Heart right ventricle (tissue), 16 donors: ENCODE measurements at regions not wholly inside any gene's neighbourhood (a gene's known extent, or its start where the extent isn't known, plus 50 kb on each side); places are given as distances from the start of the nearest gene placed in this dataset.

ENCODE experiments used
- ATAC-seq, 8 donors: fragments of 200-7000 bp; cut with Tn5 transposase; one replicate each; pipeline ENCODE4 v1.9.1; 2020; ENCODE audit warnings: mild to moderate bottlenecking in 8 of 8, moderate library complexity in 8 of 8, moderate number of reproducible peaks in 1 of 8
- DNase-seq, 2 donors: peaks; one replicate each; pipeline ENCODE4 v3.0.0-alpha.2; 2020
- H3K27ac ChIP-seq, 10 donors: fragments of 200-600 bp; sonication (generic) in 2 of 10; one replicate each; pipeline versions ENCODE4 v1.5.0 to v1.8.0; 2020 to 2022; ENCODE audit warnings: mild to moderate bottlenecking in 3 of 10
- H3K27me3 ChIP-seq, 7 donors: fragments of 200-600 bp; one replicate each; pipeline ENCODE4 v1.8.0; 2021 to 2022; ENCODE audit warnings: mild to moderate bottlenecking in 2 of 7
- H3K36me3 ChIP-seq, 9 donors: fragments of 200-600 bp; sonication (generic) in 1 of 9; one replicate each; pipeline versions ENCODE4 v1.5.0 to v1.8.0; 2020 to 2022; ENCODE audit warnings: mild to moderate bottlenecking in 2 of 9
- H3K4me1 ChIP-seq, 9 donors: fragments of 200-600 bp; sonication (generic) in 1 of 9; one replicate each; pipeline versions ENCODE4 v1.5.0 to v1.8.0; 2020 to 2022; ENCODE audit warnings: mild to moderate bottlenecking in 4 of 9
- H3K4me3 ChIP-seq, 10 donors: fragments of 200-600 bp; sonication (generic) in 2 of 10; one replicate each; pipeline versions ENCODE4 v1.5.0 to v1.8.0; 2020 to 2022; ENCODE audit warnings: mild to moderate bottlenecking in 7 of 10, moderate library complexity in 2 of 10
- H3K9me3 ChIP-seq, 11 donors: fragments of 200-600 bp in 10 of 11; sonication (generic) in 2 of 11; one replicate each; pipeline versions ENCODE4 v1.5.0 to v1.8.0; 2013 to 2022; ENCODE audit warnings: mild to moderate bottlenecking in 2 of 11, control low read depth in 1 of 11, moderate library complexity in 1 of 11
- CTCF ChIP-seq, 9 donors: fragments of 200-600 bp; sonication (generic) in 2 of 9; IDR thresholded peaks; one replicate each; pipeline versions ENCODE4 v1.5.0 to v1.8.0; 2021 to 2022; ENCODE audit warnings: antibody characterized with exemption in 9 of 9, mild to moderate bottlenecking in 5 of 9, moderate library complexity in 1 of 9
- WGBS, 2 donors: extraction: QIAGEN DNeasy Blood & Tissue Kit; methylation state at CpG; one replicate each; pipeline ENCODE4 v1.1.7; 2013; ENCODE audit warnings: inconsistent platforms in 1 of 2; 5-methylcytosine and 5-hydroxymethylcytosine counted together
- intact Hi-C, 10 donors: fragments of 100-400 bp; cut with DNase I; formaldehyde crosslinking; loops; one replicate each; pipeline versions ENCODE4 v1.11.1 to v1.14.2; 2022
- donor health status: Arrhythmogenic right ventricular cardiomyopathy.
- donor health status: ischemic (EF 13 %, LVEDD 7.1; RV severe dilation, severe dysfunction).
- donor health status: healthy with polysubstance abuse.
- donor health status: DM: no; HTN: yes; CAD: no.
- donor health status: DM: no; HTN: no; CAD: no.
- donor health status: ischemic (EF 25% LVEDD 6.9; RV normal size, moderate dysfunction).
- donor health status: ischemic (EF 25% LVEDD 5.7; RV mildly dilated, moderate dysfunction).
- donor health status: healthy.
- donor health status: DM: yes; HTN: yes; CAD: no.
- donor health status: Ischemic cardiomyopathy.
- donor health status: ischemic (EF 35%, LVEDD 5.7; RV mildly dilated, moderate dysfunction).
- donor health status: nonischemic (EF 11% LVEDD 7.7; RV severe dilation, severe dysfunction).
- donor health status: DM: yes; HTN: yes; CAD: no.
- donor health status: PGD.
- donor health status: ischemic (EF 29% LVEDD 5.4; RV normal size, mild dysfunction).
- donor health status: nonischemic (EF 23%, LVEDD 6.1; RV moderate dilation, normal function).

GRCh38 chr14:34232790-34233189, 229.2 kb downstream of the SPTSSA start:
- intact Hi-C loops = loop anchor here in 5 of 10 donors (5.0 to 10.0 kb wide), 6 partner anchors 70 to 1658 kb away; no protein-coding TSS in a partner anchor
- 75 to 76% methylated on average over 2 of the region's 2 CpGs for WGBS, 2 donors
- H3K27me3 ChIP-seq = no peaks in the 10 kb centered on the region
- H3K27ac ChIP-seq = no peak overlapping the region
- H3K9me3 ChIP-seq = no peaks in the 10 kb centered on the region
- no peak for TF ChIP-seq CTCF (IDR thresholded peaks at IDR 0.05)
- DNase-seq = no peak
- no peak overlapping the region for H3K4me3 ChIP-seq
- peaks cover 3 to 61% (median 15%) of the 10 kb centered on the region in 9 donors for H3K4me1 ChIP-seq
- no peak for ATAC-seq
- H3K36me3 ChIP-seq = no peaks in the 10 kb centered on the region

GRCh38 chr14:34231626-34232025, 230.4 kb downstream of the SPTSSA start:
- peak in 2 of 8 donors; percentile 20 to 25 for ATAC-seq
- intact Hi-C loops = loop anchor here in 5 of 10 donors (5.0 to 10.0 kb wide), 6 partner anchors 71 to 1657 kb away; no protein-coding TSS in a partner anchor
- Histone ChIP-seq H3K9me3 (no peaks in the 10 kb centered on the region), H3K36me3 (no peaks in the 10 kb centered on the region), H3K27ac (peak overlapping the region in 2 of 10 donors; percentile 17 to 66), H3K27me3 (no peaks in the 10 kb centered on the region), H3K4me1 (peaks cover 3 to 61% (median 15%) of the 10 kb centered on the region in 9 donors), H3K4me3 (no peak overlapping the region)
- DNase-seq = peak in 1 of 2 donors; percentile 16
- TF ChIP-seq CTCF (IDR thresholded peaks at IDR 0.05) = no peak
- WGBS, 2 donors = 36 to 58% methylated on average over 5 of the region's 5 CpGs

GRCh38 chr14:34229140-34229539, 232.9 kb downstream of the SPTSSA start:
- H3K27ac ChIP-seq = no peak overlapping the region
- TF ChIP-seq CTCF (IDR thresholded peaks at IDR 0.05) = no peak
- ATAC-seq = no peak
- H3K9me3 ChIP-seq = no peaks in the 10 kb centered on the region
- no peaks in the 10 kb centered on the region for H3K27me3 ChIP-seq
- no peak overlapping the region for H3K4me3 ChIP-seq
- no peaks in the 10 kb centered on the region for H3K36me3 ChIP-seq
- intact Hi-C loops = loop anchor here (2.0 to 10.0 kb wide), 13 partner anchors 94 to 1654 kb away; partner anchors contain the start of gene EGLN3 (in 1 of the 10)
- peaks cover 0 to 40% (median 9%) of the 10 kb centered on the region in 9 donors for H3K4me1 ChIP-seq
- 92 to 97% methylated on average over 7 of the region's 7 CpGs for WGBS, 2 donors
- no peak for DNase-seq

GRCh38 chr14:34228650-34228976, 233.4 kb downstream of the SPTSSA start:
- H3K4me1 ChIP-seq = peaks cover 0 to 36% (median 6%) of the 10 kb centered on the region in 9 donors
- intact Hi-C loops = loop anchor here (1.0 to 10.0 kb wide), 15 partner anchors 94 to 1654 kb away; partner anchors contain the start of gene EGLN3 (in 1 of the 10)
- 81 to 86% methylated on average over 5 of the region's 5 CpGs for WGBS, 2 donors
- H3K36me3 ChIP-seq = no peaks in the 10 kb centered on the region
- H3K4me3 ChIP-seq = no peak overlapping the region
- H3K27ac ChIP-seq = no peak overlapping the region
- no peaks in the 10 kb centered on the region for H3K9me3 ChIP-seq
- no peaks in the 10 kb centered on the region for H3K27me3 ChIP-seq
- DNase-seq = no peak
- ATAC-seq = no peak
- no peak for TF ChIP-seq CTCF (IDR thresholded peaks at IDR 0.05)
